Fibroblast of mammary gland (primary cell): ENCODE measurements at regions not wholly inside any gene's neighbourhood (a gene's known extent, or its start where the extent isn't known, plus 50 kb on each side); places are given as distances from the start of the nearest gene placed in this dataset.

Experiments used
- DNase-seq: peaks from one replicate; pipeline ENCODE4 v3.0.0-alpha.2; 2010; ENCODE audit warnings: low read depth
- H3K4me3 ChIP-seq: 2 replicates; pipeline ENCODE4 v1.5.1; 2011; ENCODE audit warnings: low read depth, mild to moderate bottlenecking, low read length, moderate library complexity; ENCODE audit not compliant: control insufficient read depth
- TF ChIP-seq, protein P1 (sequence below): conservative IDR thresholded peaks from 2 replicates; pipeline ENCODE4 v1.5.1; 2011; ENCODE audit warnings: low read depth, low read length, inconsistent platforms; ENCODE audit not compliant: control insufficient read depth, insufficient read depth

DNA sequence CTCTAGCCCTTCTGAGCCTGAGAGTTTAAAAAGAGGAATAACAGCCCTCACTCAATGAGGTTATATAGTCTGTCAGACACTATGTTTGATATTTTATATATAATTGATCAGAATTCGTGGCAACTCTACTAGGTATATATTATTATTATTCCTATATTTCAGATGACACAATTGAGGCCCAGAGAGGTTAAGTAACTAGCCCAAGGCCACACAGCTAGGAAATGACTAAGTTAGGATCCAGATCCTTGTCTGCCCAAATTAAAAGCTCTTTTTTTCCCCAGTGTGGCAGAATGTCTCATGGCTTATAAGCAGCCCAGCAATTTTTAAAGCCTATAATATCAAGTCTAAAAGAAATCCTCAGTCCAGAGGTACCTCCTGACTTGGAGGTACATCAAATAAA, 1119.9 kb upstream of the AUTS2 start:
- H3K4me3 ChIP-seq: no peak overlapping the region
- TF ChIP-seq, protein P1, sequence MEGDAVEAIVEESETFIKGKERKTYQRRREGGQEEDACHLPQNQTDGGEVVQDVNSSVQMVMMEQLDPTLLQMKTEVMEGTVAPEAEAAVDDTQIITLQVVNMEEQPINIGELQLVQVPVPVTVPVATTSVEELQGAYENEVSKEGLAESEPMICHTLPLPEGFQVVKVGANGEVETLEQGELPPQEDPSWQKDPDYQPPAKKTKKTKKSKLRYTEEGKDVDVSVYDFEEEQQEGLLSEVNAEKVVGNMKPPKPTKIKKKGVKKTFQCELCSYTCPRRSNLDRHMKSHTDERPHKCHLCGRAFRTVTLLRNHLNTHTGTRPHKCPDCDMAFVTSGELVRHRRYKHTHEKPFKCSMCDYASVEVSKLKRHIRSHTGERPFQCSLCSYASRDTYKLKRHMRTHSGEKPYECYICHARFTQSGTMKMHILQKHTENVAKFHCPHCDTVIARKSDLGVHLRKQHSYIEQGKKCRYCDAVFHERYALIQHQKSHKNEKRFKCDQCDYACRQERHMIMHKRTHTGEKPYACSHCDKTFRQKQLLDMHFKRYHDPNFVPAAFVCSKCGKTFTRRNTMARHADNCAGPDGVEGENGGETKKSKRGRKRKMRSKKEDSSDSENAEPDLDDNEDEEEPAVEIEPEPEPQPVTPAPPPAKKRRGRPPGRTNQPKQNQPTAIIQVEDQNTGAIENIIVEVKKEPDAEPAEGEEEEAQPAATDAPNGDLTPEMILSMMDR: no peak
- DNase-seq: no peak

DNA sequence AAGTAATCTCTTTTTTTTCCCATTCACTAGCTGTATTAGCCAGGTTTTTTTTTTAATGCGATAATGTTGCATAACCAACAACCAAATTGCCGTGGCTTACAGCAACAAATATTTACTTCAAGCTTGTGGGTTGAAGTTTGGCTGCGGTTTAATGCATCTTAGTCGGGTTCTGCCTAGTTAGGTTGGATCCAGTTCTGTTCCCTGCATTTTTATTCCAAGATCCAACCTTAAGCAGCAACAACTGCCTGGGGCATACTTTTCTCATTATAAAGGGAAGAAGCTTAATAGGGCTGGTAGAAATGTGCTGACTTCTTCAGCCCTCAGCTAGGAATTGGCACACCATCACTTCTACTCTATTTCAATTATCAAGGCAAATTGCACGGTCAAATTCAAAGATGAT, 1115.5 kb upstream of the AUTS2 start:
- TF ChIP-seq, protein P1: no peak
- no peak overlapping the region for H3K4me3 ChIP-seq
- DNase-seq: no peak

DNA sequence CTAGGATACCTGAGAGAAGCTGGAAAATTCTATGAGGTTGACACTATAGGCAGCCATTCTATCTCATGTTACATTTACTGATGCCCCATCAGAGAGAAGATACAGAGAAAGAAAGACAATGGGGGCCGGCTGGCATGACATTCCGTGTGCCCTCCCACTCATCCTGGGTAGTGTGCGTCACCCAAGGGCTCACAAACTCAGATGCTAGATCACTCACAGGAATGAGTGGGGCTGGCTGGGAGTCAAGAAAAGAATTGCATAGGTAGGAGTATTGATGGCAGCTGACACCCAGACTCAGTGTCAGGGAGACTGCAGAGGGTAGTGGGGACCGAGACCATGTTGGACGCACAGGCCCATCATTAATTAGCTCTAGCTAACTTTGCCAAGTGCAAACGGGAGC, 1113.5 kb upstream of the AUTS2 start:
- TF ChIP-seq, protein P1: no peak
- no peak for DNase-seq
- H3K4me3 ChIP-seq: no peak overlapping the region

DNA sequence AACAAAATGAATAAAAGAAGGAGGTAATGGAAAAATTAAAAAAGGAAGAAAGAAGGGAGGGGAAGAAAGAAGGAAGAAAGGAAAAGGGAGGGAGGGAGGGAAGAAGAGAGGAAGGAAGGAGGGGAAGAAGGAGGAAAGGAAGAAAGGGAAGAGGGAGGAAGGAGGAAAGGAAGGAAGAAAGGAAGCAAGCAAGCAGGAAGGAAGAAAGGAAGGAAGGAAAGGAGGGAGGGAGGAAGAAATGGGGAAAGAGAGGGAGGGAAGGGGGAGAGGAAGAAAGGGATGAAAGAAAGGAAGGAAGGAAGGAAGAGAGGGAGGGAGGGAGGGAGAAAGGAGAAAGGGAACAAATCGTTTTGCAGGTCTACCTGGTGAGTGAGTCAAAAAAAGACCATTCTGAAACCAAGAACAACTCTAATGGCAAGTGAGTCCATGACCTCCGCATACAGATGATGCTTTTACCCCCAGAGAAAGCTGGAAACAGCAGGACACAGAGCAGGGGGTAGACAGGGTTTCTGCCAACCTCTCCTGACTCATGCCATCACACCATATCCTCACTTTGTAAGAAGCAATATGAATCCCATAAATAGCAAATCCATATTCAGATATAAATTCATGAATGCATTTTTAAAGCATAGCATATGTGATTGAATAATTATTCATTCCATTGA, 1112.9 kb upstream of the AUTS2 start:
- TF ChIP-seq, protein P1: no peak
- no peak overlapping the region for H3K4me3 ChIP-seq
- DNase-seq: no peak

DNA sequence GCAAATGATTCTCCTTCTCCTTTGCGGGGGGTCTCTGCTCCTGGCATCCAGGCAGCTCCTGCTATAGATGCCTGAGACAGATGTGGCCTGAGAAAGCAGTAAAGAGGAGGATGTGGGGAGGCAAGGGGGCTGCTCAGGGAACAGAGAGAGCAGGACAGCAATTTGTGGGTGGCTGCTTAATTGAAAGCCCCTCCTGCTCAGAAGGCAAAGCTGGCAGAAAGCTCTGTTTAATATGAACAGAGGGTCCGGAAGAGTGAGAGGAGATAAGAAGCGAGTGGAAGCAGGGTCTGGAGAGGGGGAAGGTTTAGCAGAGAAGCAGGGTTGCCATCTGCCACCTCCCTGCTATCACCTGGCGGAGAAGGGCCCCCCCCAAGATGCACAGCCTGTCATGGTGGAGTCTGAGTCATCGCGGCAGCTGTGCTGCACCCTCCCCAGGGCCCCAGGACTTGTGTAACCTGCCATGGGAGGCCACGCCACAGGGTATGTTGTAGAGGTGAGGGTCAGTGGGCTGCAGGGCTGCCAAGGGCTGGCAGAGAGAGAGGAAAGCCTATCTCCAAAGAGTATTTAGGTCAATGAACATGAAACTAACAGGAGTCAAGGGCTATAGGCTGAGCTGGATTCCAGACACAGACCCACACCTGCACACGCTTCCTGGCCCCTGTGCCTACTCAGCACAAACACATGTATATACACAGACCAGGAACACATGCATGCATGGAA, 1109.8 kb upstream of the AUTS2 start:
- DNase-seq: no peak
- TF ChIP-seq, protein P1: no peak
- H3K4me3 ChIP-seq: no peak overlapping the region

DNA sequence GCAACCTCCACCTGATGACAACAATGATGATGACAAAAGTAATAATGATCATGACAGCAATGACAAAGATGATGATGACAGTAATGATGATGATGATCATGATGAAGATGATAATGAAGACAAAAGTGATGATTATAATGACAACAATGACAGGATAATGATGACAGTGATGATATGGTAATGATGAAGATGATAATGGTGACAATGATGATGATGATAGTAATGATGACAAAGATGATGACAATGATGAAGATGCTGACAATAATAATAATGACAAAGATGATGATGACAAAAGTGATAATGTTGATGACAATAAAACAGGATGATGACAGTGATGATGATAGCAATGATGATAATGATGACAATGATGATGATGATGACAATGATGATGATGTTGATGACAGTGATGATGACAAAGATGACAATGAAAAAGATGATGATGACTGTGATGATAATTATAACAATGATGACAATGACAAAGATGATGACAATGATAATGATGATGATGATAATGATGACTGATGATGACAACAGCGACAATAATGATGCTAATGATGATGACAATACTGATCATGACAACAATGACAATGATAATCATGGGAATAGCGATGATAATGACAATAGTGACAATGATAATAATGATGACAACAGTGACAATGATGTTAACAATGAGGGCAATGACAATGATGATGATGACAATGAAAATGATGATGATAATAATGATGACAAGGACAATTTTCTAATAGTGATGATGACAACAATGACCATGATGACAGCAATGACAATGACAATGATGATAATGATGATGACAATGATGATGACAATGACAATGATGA, 1106.5 kb upstream of the AUTS2 start:
- no peak overlapping the region for H3K4me3 ChIP-seq
- TF ChIP-seq, protein P1: no peak
- no peak for DNase-seq
